GM21717 (cell line): ENCODE measurements at regions not wholly inside any gene's neighbourhood (a gene's known extent, or its start where the extent isn't known, plus 50 kb on each side); places are given as distances from the start of the nearest gene placed in this dataset.

Source experiments
- ATAC-seq: cut with Tn5 transposase; IDR thresholded peaks from one replicate; pipeline ENCODE4 v1.9.1; 2021; ENCODE audit warnings: mild to moderate bottlenecking, moderate library complexity; ENCODE audit not compliant: unreplicated experiment

DNA sequence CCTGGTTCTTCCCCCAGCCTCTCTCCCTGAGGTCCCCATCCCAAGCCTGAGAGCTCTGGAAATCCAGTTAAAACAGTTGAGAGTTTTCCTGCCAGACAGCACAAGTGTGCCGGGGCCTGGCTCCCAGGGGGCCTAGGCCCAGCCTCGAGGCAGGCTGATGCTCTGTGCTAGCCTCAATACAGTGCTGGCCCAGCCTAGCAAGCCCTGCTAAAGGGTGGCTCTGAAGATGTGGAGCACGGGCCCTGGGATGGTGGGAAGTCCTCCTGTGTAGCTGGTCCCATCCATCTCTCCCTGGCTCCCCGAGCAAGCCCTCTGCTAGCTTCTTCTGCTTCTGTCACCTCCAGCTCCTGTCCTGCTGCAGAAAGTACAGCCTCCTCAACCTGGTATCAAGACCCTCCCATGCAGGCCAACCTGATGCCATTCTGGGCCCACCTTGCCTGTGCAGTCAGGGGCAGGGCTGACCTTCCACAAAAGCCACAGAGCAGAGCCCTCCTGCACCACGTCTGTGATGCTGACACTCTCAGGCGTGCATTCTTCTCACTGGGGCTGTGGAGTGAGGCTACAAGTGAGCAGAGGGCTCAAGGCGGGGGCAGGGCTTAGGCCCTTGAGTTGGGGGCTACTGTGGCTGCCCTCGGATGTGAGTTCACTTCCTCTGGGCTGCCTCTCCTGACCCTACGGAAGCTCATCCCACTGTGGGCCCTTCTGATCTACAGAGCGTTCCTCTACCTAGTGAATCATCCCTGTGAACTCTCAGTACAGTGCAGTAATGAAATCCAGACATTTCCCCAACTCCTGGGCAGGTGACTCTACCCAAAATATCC, 60.1 kb upstream of the LAPTM4A start:
- no peak for ATAC-seq

- no peak for ATAC-seq
Measured at GRCh38 chr2:20110876-20111275, 59.4 kb upstream of the LAPTM4A start.

DNA sequence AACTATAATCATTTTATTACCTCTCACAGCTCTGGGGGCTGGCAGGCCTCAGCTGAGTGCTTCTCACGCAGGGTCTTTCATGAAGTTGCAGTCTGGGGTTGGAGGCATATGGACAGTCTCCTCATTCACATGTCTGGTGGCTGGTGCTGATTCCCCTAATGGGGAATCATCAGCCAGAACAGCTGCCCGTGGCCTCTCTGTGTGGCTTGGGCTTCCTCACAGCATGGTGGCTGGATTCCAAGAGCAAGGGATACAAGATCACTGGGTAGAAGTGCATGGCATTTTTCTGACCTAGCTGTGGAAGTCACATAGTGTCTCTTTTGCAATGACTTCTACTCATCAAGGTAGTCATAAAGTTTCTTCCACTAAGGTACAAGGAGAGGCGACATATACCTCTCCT, 59.0 kb upstream of the LAPTM4A start:
- no peak for ATAC-seq

DNA sequence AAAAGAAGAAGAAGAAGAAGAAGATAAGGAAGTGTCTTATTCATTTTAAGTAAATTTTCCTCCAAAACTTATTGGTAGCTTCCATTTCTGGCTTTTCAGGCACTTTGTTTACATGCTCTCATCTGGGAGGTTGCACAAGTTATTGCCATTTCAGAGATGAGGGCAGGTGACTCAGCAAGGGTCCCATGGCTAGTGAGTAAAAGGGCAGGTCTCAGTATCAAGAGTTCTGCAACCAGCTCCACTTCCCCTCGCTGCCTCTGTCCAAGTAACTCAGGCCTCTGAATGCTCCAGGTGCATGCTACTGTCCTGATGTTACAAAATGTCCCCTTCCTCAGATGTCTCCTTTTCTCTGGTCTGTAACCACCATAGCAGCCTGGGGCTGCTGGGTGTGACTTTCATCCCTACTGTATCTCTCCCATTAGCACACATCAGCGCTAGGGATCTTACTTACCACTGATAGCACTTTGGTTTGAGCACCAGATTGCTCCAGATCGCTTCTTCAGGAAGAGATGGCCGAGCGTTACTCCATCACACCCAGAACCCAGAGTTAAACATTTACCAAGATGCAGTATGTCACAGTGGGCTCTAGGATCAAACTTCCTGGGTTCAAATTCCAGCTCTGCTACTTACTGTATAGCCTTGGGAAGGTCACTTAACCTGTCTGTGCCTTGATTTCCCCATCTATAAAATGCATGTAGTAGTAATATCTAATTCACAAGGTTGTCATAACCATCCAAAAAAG, 57.4 kb upstream of the LAPTM4A start:
- no peak for ATAC-seq

- ATAC-seq: no peak
Measured at GRCh38 chr2:20107776-20108175, 56.3 kb upstream of the LAPTM4A start.

GRCh38 chr2:20107352-20107751, 55.9 kb upstream of the LAPTM4A start:
- no peak for ATAC-seq

DNA sequence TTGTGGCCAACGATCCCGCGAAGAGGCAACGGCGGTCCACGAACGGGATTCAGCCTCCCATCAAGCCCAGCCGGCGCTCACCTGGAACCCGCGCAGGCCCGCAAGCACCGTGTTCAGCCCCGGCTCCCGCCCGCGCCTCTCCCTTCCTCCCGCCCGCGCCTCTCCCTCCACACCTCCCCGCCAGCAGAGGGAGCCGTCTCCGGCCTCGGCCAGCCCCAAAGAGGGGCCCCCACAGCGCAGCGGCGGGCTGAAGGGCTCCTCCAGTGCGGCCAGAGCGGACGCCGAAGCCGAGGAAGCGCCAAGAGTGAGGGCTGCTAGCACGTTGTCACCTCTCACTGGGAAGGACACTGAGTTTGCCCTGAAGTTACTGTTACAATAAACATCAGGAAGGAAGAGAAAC, 55.3 kb upstream of the LAPTM4A start:
- no peak for ATAC-seq

- no peak for ATAC-seq
Measured at GRCh38 chr2:20104900-20105545, 53.6 kb upstream of the LAPTM4A start.

DNA sequence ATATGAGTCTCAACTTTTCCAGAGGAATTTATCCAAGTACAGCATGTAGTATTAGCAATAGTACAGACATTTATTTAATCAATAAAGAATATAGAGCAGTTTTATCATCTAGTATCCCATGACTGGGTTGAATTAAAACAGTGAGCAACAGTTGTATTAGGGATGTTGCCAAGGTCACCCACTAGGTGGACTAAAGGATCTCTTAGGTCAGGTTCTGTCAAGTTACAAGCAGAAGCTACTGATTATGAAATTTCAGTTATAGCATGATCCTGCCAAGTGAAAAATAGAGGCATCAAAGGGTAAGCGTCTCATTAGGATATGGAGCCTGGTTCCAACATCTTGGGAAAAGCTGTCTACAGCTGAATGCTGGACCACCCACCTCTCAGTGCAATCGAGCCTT, 52.1 kb upstream of the LAPTM4A start:
- no peak for ATAC-seq
